H9 (cell line): ENCODE measurements at regions not wholly inside any gene's neighbourhood (a gene's known extent, or its start where the extent isn't known, plus 50 kb on each side); places are given as distances from the start of the nearest gene placed in this dataset.

Source experiments
- DNase-seq: peaks from one replicate; pipeline ENCODE4 v3.0.0-alpha.2; 2017
- H2AFZ ChIP-seq: one replicate; pipeline ENCODE4 v1.6.1; 2013; ENCODE audit warnings: mild to moderate bottlenecking, low read length, control low read depth, moderate library complexity
- H2AK5ac ChIP-seq: 2 replicates; pipeline ENCODE4 v1.6.1; 2013; ENCODE audit warnings: low read length, control low read depth, mixed read lengths; ENCODE audit not compliant: insufficient read length
- H2BK120ac ChIP-seq: one replicate; pipeline ENCODE4 v1.6.1; 2013; ENCODE audit warnings: low read depth, mild to moderate bottlenecking, low read length, control low read depth, inconsistent platforms; ENCODE audit not compliant: poor library complexity, severe bottlenecking
- H2BK12ac ChIP-seq: 2 replicates; pipeline ENCODE4 v1.6.1; 2013; ENCODE audit warnings: low read length, control low read depth, mixed read lengths, low read depth; ENCODE audit not compliant: insufficient read length
- H2BK15ac ChIP-seq: 2 replicates; pipeline ENCODE4 v1.6.1; 2013; ENCODE audit warnings: low read depth, low read length, control low read depth
- H2BK20ac ChIP-seq: one replicate; pipeline ENCODE4 v1.6.1; 2013; ENCODE audit warnings: low read depth, mild to moderate bottlenecking, low read length, control low read depth, inconsistent platforms; ENCODE audit not compliant: poor library complexity, severe bottlenecking
- H2BK5ac ChIP-seq: 2 replicates; pipeline ENCODE4 v1.6.1; 2013; ENCODE audit warnings: low read length, control low read depth, mixed read lengths; ENCODE audit not compliant: insufficient read length
- H3K14ac ChIP-seq: 2 replicates; pipeline ENCODE4 v1.6.1; 2013; ENCODE audit warnings: low read length, control low read depth; ENCODE audit not compliant: insufficient read depth
- H3K18ac ChIP-seq: 2 replicates; pipeline ENCODE4 v1.6.1; 2013; ENCODE audit warnings: low read depth, mild to moderate bottlenecking, mixed read lengths, low read length, control low read depth; ENCODE audit not compliant: insufficient read length
- H3K23ac ChIP-seq: 2 replicates; pipeline ENCODE4 v1.6.1; 2013; ENCODE audit warnings: low read length, control low read depth, mixed read lengths, low read depth; ENCODE audit not compliant: insufficient read length
- H3K23me2 ChIP-seq: 2 replicates; pipeline ENCODE4 v1.6.1; 2013; ENCODE audit warnings: low read depth, mild to moderate bottlenecking, mixed read lengths, low read length, control low read depth; ENCODE audit not compliant: insufficient read length, poor library complexity, severe bottlenecking
- H3K27ac ChIP-seq: 2 replicates; pipeline ENCODE4 v1.5.1; 2013; ENCODE audit warnings: low read length, control low read depth, mixed read lengths, low read depth; ENCODE audit not compliant: insufficient read length
- H3K27me3 ChIP-seq: 2 replicates; pipeline ENCODE4 v1.6.1; 2013; ENCODE audit warnings: low read length, control low read depth, inconsistent platforms; ENCODE audit not compliant: insufficient read depth
- H3K4ac ChIP-seq: 2 replicates; pipeline ENCODE4 v1.6.1; 2013; ENCODE audit warnings: low read depth, mild to moderate bottlenecking, control low read depth, inconsistent platforms, low read length, moderate library complexity
- H3K4me1 ChIP-seq: 2 replicates; pipeline ENCODE4 v1.6.1; 2013; ENCODE audit warnings: low read length, control low read depth, inconsistent platforms; ENCODE audit not compliant: insufficient read depth
- H3K4me2 ChIP-seq: 2 replicates; pipeline ENCODE4 v1.6.1; 2013; ENCODE audit warnings: low read length, control low read depth, mixed read lengths; ENCODE audit not compliant: insufficient read length, insufficient read depth
- H3K56ac ChIP-seq: 2 replicates; pipeline ENCODE4 v1.6.1; 2013; ENCODE audit warnings: low read depth, mild to moderate bottlenecking, mixed read lengths, low read length, control low read depth; ENCODE audit not compliant: insufficient read length
- H3K79me1 ChIP-seq: 2 replicates; pipeline ENCODE4 v1.6.1; 2013; ENCODE audit warnings: low read depth, mild to moderate bottlenecking, moderate library complexity, low read length, control low read depth, inconsistent platforms; ENCODE audit not compliant: insufficient read depth, poor library complexity, severe bottlenecking
- H3K79me2 ChIP-seq: 2 replicates; pipeline ENCODE4 v1.6.1; 2013; ENCODE audit warnings: low read length, control low read depth, inconsistent platforms; ENCODE audit not compliant: insufficient read depth
- H3K9ac ChIP-seq: 2 replicates; pipeline ENCODE4 v1.6.1; 2013; ENCODE audit warnings: low read length, control low read depth, mixed read lengths; ENCODE audit not compliant: insufficient read length; ENCODE audit errors: extremely low read depth
- H3K9me3 ChIP-seq: one replicate; pipeline ENCODE4 v1.6.1; 2013; ENCODE audit warnings: low read depth, low read length, inconsistent platforms; ENCODE audit not compliant: control insufficient read depth
- H3T11ph ChIP-seq: one replicate; pipeline ENCODE4 v1.6.1; 2013; ENCODE audit warnings: mild to moderate bottlenecking, low read length, control low read depth, inconsistent platforms
- H4K20me1 ChIP-seq: one replicate; pipeline ENCODE4 v1.6.1; 2013; ENCODE audit not compliant: control insufficient read depth, insufficient read length, insufficient read depth
- H4K5ac ChIP-seq: 2 replicates; pipeline ENCODE4 v1.6.1; 2013; ENCODE audit warnings: low read depth, mild to moderate bottlenecking, mixed read lengths, low read length, control low read depth; ENCODE audit not compliant: insufficient read length
- H4K8ac ChIP-seq: replicated peaks from 2 replicates; pipeline ENCODE4 v1.6.1; 2013; ENCODE audit warnings: low read length, control low read depth, mixed read lengths, low read depth; ENCODE audit not compliant: insufficient read length
- H4K91ac ChIP-seq: 2 replicates; pipeline ENCODE4 v1.6.1; 2013; ENCODE audit warnings: low read depth, mild to moderate bottlenecking, moderate library complexity, mixed read lengths, low read length, control low read depth; ENCODE audit not compliant: insufficient read length
- H3K27ac Mint-ChIP-seq, 3 experiments: 2 replicates in 2 of 3; 3 replicates in 1 of 3; pipeline ENCODE4 v1.8.0; 2020 to 2021; ENCODE audit warnings: mixed read lengths in 3 of 3, mild to moderate bottlenecking in 1 of 3, moderate library complexity in 1 of 3
- H3K27me3 Mint-ChIP-seq: 2 replicates; pipeline ENCODE4 v1.8.0; 2021; ENCODE audit warnings: low read depth, mild to moderate bottlenecking, moderate library complexity, mixed read lengths
- H3K36me3 Mint-ChIP-seq, 3 experiments: 2 replicates in 2 of 3; 3 replicates in 1 of 3; pipeline ENCODE4 v1.8.0; 2020 to 2021; ENCODE audit warnings: low read depth in 3 of 3, mixed read lengths in 3 of 3; ENCODE audit not compliant: insufficient read depth in 1 of 3
- H3K4me1 Mint-ChIP-seq, 2 experiments: 2 replicates each; pipeline ENCODE4 v1.8.0; 2020; ENCODE audit warnings: mixed read lengths in 2 of 2
- H3K4me3 Mint-ChIP-seq, 2 experiments: 2 replicates in 1 of 2; 3 replicates in 1 of 2; pipeline ENCODE4 v1.8.0; 2020 to 2021; ENCODE audit warnings: mild to moderate bottlenecking in 2 of 2, mixed read lengths in 2 of 2, moderate library complexity in 1 of 2
- H3K9me3 Mint-ChIP-seq, 2 experiments: 2 replicates in 1 of 2; 3 replicates in 1 of 2; pipeline ENCODE4 v1.8.0; 2020; ENCODE audit warnings: mild to moderate bottlenecking in 2 of 2, mixed read lengths in 2 of 2, moderate library complexity in 1 of 2
- WGBS: extraction: QIAGEN DNeasy Blood & Tissue Kit; methylation state at CpG from one replicate; pipeline ENCODE4 v1.1.7; 2013; ENCODE audit warnings: missing lambda C conversion rate, low lambda C conversion rate, mixed read lengths; ENCODE audit not compliant: insufficient read length; ENCODE audit errors: extremely low coverage; 5-methylcytosine and 5-hydroxymethylcytosine counted together
- TF ChIP-seq, protein P1 (sequence below): fragments of 200-600 bp; sonication (generic); conservative IDR thresholded peaks from 3 replicates; pipeline ENCODE4 v1.8.0; 2021; ENCODE audit warnings: antibody characterized with exemption, mild to moderate bottlenecking

DNA sequence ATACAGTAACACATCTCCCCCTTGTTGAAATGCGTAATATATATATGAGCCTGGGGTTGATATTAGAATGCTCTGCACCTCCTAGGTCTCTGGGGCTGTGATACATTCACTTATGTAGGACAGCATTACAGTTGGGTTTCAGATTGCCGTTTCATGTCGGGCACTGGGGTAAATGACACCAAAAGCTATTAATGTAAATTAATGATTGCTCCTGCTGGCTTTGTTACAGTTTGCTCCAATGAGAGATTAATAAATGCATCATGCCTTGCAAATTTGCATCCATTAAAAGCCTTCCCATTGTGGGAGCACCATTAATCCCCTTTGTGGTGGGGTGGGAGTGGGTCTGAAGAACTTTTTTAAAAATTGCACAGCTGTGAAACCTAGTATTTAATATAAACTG, 584.4 kb upstream of the EEF2KMT start:
- Histone ChIP-seq H3K4ac (no peak overlapping the region), H3K79me1 (no peaks in the 10 kb centered on the region), H4K20me1 (no peaks in the 10 kb centered on the region), H3K56ac (no peak overlapping the region), H3K27ac (no peak overlapping the region), H3K23ac (no peak overlapping the region), H2AK5ac (no peak overlapping the region), H3K14ac (no peak overlapping the region), H3K18ac (no peak overlapping the region), H4K8ac (no peak overlapping the region), H2BK20ac (no peak overlapping the region), H3K23me2 (no peaks in the 10 kb centered on the region), H3K4me2 (no peak overlapping the region), H3T11ph (no peak overlapping the region), H2BK120ac (no peak overlapping the region), H4K91ac (no peak overlapping the region), H3K4me1 (no peaks in the 10 kb centered on the region), H3K9me3 (no peaks in the 10 kb centered on the region), H2AFZ (no peak overlapping the region), H2BK15ac (no peak overlapping the region), H3K79me2 (no peaks in the 10 kb centered on the region), H2BK12ac (no peak overlapping the region), H3K27me3 (no peaks in the 10 kb centered on the region), H3K9ac (no peak overlapping the region), H4K5ac (no peak overlapping the region), H2BK5ac (no peak overlapping the region)
- no CpG with 5 or more reads among the region's 3 CpGs for WGBS
- no peak for DNase-seq
- Mint-ChIP-seq H3K4me3 (no peak overlapping the region), H3K9me3 (no peaks in the 10 kb centered on the region), H3K27me3 (peaks cover 21% of the 10 kb centered on the region), H3K4me1 (0 out of 4 replicates have a peak, but pooled peaks cover 0 to 2% of the 10 kb centered on the region in 2 experiments), H3K36me3 (no peaks in the 10 kb centered on the region), H3K27ac (no peak overlapping the region)
- TF ChIP-seq, protein P1, sequence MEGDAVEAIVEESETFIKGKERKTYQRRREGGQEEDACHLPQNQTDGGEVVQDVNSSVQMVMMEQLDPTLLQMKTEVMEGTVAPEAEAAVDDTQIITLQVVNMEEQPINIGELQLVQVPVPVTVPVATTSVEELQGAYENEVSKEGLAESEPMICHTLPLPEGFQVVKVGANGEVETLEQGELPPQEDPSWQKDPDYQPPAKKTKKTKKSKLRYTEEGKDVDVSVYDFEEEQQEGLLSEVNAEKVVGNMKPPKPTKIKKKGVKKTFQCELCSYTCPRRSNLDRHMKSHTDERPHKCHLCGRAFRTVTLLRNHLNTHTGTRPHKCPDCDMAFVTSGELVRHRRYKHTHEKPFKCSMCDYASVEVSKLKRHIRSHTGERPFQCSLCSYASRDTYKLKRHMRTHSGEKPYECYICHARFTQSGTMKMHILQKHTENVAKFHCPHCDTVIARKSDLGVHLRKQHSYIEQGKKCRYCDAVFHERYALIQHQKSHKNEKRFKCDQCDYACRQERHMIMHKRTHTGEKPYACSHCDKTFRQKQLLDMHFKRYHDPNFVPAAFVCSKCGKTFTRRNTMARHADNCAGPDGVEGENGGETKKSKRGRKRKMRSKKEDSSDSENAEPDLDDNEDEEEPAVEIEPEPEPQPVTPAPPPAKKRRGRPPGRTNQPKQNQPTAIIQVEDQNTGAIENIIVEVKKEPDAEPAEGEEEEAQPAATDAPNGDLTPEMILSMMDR, result no peak
